WTC11 (cell line): ENCODE measurements at regions not wholly inside any gene's neighbourhood (a gene's known extent, or its start where the extent isn't known, plus 50 kb on each side); places are given as distances from the start of the nearest gene placed in this dataset.

ENCODE experiments used
- ATAC-seq: fragments of 200-7000 bp; cut with Tn5 transposase; 2 replicates; pipeline ENCODE4 v1.10.0; 2021; ENCODE audit warnings: mild to moderate bottlenecking, moderate library complexity
- CTCF ChIA-PET: fragments of 300-600 bp; sonication (Branson Sonifier 250); formaldehyde crosslinking; loops from one replicate; lab custom pipeline; 2021; ENCODE audit warnings: antibody characterized with exemption; lab: Charles Lee
- POLR2A ChIA-PET: fragments of 350-600 bp; sonication (Branson Sonifier 250); formaldehyde crosslinking; loops from one replicate; lab custom pipeline; 2021; ENCODE audit warnings: antibody characterized with exemption; lab: Charles Lee
- DNase-seq: peaks from one replicate; pipeline ENCODE4 v3.0.0; 2021; ENCODE audit warnings: low spot score
- H3K27ac Mint-ChIP-seq: 2 replicates; pipeline ENCODE4 v1.8.0; 2021; ENCODE audit warnings: mixed read lengths
- H3K27me3 Mint-ChIP-seq: 2 replicates; pipeline ENCODE4 v1.8.0; 2021; ENCODE audit warnings: low read depth, mild to moderate bottlenecking, moderate library complexity, mixed read lengths
- H3K36me3 Mint-ChIP-seq: 2 replicates; pipeline ENCODE4 v1.8.0; 2021; ENCODE audit warnings: mixed read lengths
- H3K4me1 Mint-ChIP-seq: 2 replicates; pipeline ENCODE4 v1.8.0; 2022; ENCODE audit warnings: mixed read lengths
- H3K4me3 Mint-ChIP-seq: 2 replicates; pipeline ENCODE4 v1.8.0; 2021; ENCODE audit warnings: mild to moderate bottlenecking, moderate library complexity, mixed read lengths
- H3K9me3 Mint-ChIP-seq: 2 replicates; pipeline ENCODE4 v1.8.0; 2021; ENCODE audit warnings: mixed read lengths
- CREB1 ChIP-seq: sonication (generic); formaldehyde crosslinking; IDR thresholded peaks from 2 replicates; pipeline ENCODE4 v1.8.0; 2023; ENCODE audit warnings: mild to moderate bottlenecking, missing genetic modification reagents
- ESRRA ChIP-seq: sonication (generic); formaldehyde crosslinking; IDR thresholded peaks from 2 replicates; pipeline ENCODE4 v1.8.1; 2022; ENCODE audit warnings: mild to moderate bottlenecking, missing genetic modification reagents, borderline replicate concordance
- GABPB1 ChIP-seq: sonication (generic); formaldehyde crosslinking; IDR thresholded peaks from 2 replicates; pipeline ENCODE4 v1.8.1; 2023; ENCODE audit warnings: mild to moderate bottlenecking, missing genetic modification reagents
- IRF2 ChIP-seq: sonication (generic); formaldehyde crosslinking; IDR thresholded peaks from 2 replicates; pipeline ENCODE4 v1.8.0; 2022; ENCODE audit warnings: low read depth, missing genetic modification reagents, borderline replicate concordance
- NFE2L1 ChIP-seq: sonication (generic); formaldehyde crosslinking; IDR thresholded peaks from 2 replicates; pipeline ENCODE4 v1.8.1; 2023; ENCODE audit warnings: missing genetic modification reagents
- NR1H2 ChIP-seq: sonication (generic); formaldehyde crosslinking; IDR thresholded peaks from 2 replicates; pipeline ENCODE4 v1.9.0; 2021; ENCODE audit warnings: mild to moderate bottlenecking, moderate library complexity, missing genetic modification reagents
- PRRX2 ChIP-seq: fragments of 250-450 bp; sonication (Bioruptor Pico); IDR thresholded peaks from 2 replicates; pipeline ENCODE4 v1.8.0; 2021; ENCODE audit warnings: mild to moderate bottlenecking
- SMAD3 ChIP-seq: sonication (generic); formaldehyde crosslinking; IDR thresholded peaks from 2 replicates; pipeline ENCODE4 v1.8.0; 2022; ENCODE audit warnings: missing genetic modification reagents, mild to moderate bottlenecking, borderline replicate concordance
- SMAD4 ChIP-seq: sonication (generic); formaldehyde crosslinking; IDR thresholded peaks from 2 replicates; pipeline ENCODE4 v1.8.0; 2022; ENCODE audit warnings: mild to moderate bottlenecking, missing genetic modification reagents
- TCF7 ChIP-seq: sonication (generic); formaldehyde crosslinking; IDR thresholded peaks from 2 replicates; pipeline ENCODE4 v1.8.0; 2022; ENCODE audit warnings: mild to moderate bottlenecking, low read depth, missing genetic modification reagents, moderate library complexity
- TEAD1 ChIP-seq: sonication (generic); formaldehyde crosslinking; IDR thresholded peaks from 2 replicates; pipeline ENCODE4 v1.8.0; 2022; ENCODE audit warnings: mild to moderate bottlenecking, missing genetic modification reagents
- TEAD4 ChIP-seq: sonication (generic); formaldehyde crosslinking; IDR thresholded peaks from 2 replicates; pipeline ENCODE4 v1.8.0; 2022; ENCODE audit warnings: mild to moderate bottlenecking, missing genetic modification reagents
- ZNF219 ChIP-seq: sonication (generic); formaldehyde crosslinking; IDR thresholded peaks from 2 replicates; pipeline ENCODE4 v1.8.0; 2023; ENCODE audit warnings: missing genetic modification reagents, mild to moderate bottlenecking, borderline replicate concordance
- ZNF232 ChIP-seq: sonication (generic); formaldehyde crosslinking; IDR thresholded peaks from 2 replicates; pipeline ENCODE4 v1.8.0; 2022; ENCODE audit warnings: mild to moderate bottlenecking, missing genetic modification reagents
- ZNF416 ChIP-seq: fragments of 250-450 bp; sonication (Bioruptor Pico); IDR thresholded peaks from 2 replicates; pipeline ENCODE4 v1.9.0; 2021; ENCODE audit warnings: mild to moderate bottlenecking, inconsistent platforms
- ZNF423 ChIP-seq: fragments of 250-450 bp; sonication (Bioruptor Pico); IDR thresholded peaks from 2 replicates; pipeline ENCODE4 v2.1.2; 2022; ENCODE audit warnings: mild to moderate bottlenecking, moderate library complexity
- TF ChIP-seq, protein P1 (sequence below): sonication (generic); formaldehyde crosslinking; IDR thresholded peaks from 2 replicates; pipeline ENCODE4 v1.8.1; 2023; ENCODE audit warnings: mild to moderate bottlenecking, moderate library complexity, missing genetic modification reagents
- TF ChIP-seq, protein P2 (sequence below): sonication (generic); formaldehyde crosslinking; IDR thresholded peaks from 2 replicates; pipeline ENCODE4 v1.8.1; 2023; ENCODE audit warnings: mild to moderate bottlenecking, missing genetic modification reagents
- TF ChIP-seq, protein P3 (sequence below): sonication (generic); formaldehyde crosslinking; IDR thresholded peaks from 2 replicates; pipeline ENCODE4 v1.8.1; 2023; ENCODE audit warnings: mild to moderate bottlenecking, missing genetic modification reagents, moderate library complexity
- TF ChIP-seq, protein P4 (sequence below): sonication (generic); formaldehyde crosslinking; IDR thresholded peaks from 2 replicates; pipeline ENCODE4 v1.8.0; 2023; ENCODE audit warnings: missing genetic modification reagents
- TF ChIP-seq, protein P5 (sequence below): fragments of 250-450 bp; sonication (Bioruptor Pico); IDR thresholded peaks from 2 replicates; pipeline ENCODE4 v1.9.0; 2021; ENCODE audit warnings: mild to moderate bottlenecking
- TF ChIP-seq, protein P6 (sequence below): fragments of 200-600 bp; IDR thresholded peaks from 2 replicates; pipeline ENCODE4 v1.8.0; 2022; ENCODE audit warnings: antibody characterized with exemption

DNA sequence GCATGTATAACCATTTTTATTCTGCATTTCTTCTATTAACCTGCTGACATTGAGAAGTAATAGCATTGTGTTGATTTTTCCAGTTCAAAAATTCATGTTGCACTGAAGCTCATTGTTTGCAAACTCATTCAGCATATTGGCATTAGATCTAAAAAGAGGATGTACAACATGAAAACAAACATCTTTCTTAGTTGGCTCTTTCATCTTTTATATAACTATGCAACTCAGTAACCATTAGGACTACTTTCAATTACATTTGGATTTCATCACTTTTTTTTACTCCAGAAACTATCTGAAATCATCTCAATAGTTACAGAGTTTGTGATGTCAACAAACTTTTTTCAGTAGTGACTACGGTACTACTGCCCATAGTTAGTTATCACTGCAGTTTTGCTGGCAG lies 346.0 kb upstream of the EPHA5 start:
- peaks cover 12% of the 10 kb centered on the region for H3K27me3 Mint-ChIP-seq
- no peak for DNase-seq
- TF ChIP-seq CREB1 (no peak), GABPB1 (CRISPR knock-in tag) (peak; percentile 66)
- TF ChIP-seq, all 79 proteins: peak for 1
- H3K36me3 Mint-ChIP-seq, result peaks cover 27% of the 10 kb centered on the region
- peaks cover 38% of the 10 kb centered on the region for H3K9me3 Mint-ChIP-seq
- ATAC-seq, result no peak
- CTCF ChIA-PET, result no interaction called here
- peaks cover 15% of the 10 kb centered on the region for H3K4me1 Mint-ChIP-seq
- no peak overlapping the region for H3K4me3 Mint-ChIP-seq
- no peak overlapping the region for H3K27ac Mint-ChIP-seq
- POLR2A ChIA-PET, result no interaction called here

DNA sequence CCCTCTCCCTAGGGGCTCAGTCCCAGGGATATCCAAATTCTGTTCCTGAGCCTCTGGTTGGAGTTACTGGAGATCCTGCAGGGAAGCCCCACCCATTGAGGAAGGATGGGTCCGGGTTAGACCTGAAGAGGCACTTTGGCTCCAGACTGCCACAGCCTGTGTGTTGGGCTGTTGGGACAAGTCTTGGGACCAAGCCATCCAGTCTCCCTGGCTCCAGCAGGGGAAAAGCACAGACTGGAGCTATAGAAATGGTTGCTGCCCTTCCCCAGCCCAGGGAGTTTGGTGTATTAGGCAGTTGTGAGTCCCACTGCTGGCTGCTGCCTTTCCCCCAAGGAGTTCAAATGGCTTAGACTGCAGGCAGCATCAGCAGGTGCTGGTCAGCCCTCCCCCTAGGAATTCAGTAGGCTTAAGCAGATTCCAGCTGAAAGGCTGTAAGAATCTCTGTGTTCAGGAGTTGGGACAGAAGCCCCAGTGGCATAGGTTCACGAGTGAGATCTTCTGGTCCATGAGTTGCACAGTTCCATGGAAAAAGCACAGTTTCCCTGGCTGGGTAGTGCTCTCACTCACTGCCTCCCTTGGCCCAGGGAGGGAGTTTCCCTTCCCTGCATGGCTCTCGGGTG lies 344.0 kb upstream of the EPHA5 start:
- POLR2A ChIA-PET, result no interaction called here
- H3K4me1 Mint-ChIP-seq, result peaks cover 13% of the 10 kb centered on the region
- TF ChIP-seq ZNF219 (CRISPR knock-in tag), result no peak
- TF ChIP-seq PRRX2 (CRISPR knock-in tag), result 0 out of 2 replicates have a peak, but pooled peaks have one; percentile 58
- TF ChIP-seq, protein P1, sequence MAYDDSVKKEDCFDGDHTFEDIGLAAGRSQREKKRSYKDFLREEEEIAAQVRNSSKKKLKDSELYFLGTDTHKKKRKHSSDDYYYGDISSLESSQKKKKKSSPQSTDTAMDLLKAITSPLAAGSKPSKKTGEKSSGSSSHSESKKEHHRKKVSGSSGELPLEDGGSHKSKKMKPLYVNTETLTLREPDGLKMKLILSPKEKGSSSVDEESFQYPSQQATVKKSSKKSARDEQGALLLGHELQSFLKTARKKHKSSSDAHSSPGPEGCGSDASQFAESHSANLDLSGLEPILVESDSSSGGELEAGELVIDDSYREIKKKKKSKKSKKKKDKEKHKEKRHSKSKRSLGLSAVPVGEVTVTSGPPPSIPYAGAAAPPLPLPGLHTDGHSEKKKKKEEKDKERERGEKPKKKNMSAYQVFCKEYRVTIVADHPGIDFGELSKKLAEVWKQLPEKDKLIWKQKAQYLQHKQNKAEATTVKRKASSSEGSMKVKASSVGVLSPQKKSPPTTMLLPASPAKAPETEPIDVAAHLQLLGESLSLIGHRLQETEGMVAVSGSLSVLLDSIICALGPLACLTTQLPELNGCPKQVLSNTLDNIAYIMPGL (CRISPR knock-in tag), result no peak
- no peak for TF ChIP-seq ZNF416 (CRISPR knock-in tag)
- no peak for TF ChIP-seq IRF2 (CRISPR knock-in tag)
- TF ChIP-seq, protein P2, sequence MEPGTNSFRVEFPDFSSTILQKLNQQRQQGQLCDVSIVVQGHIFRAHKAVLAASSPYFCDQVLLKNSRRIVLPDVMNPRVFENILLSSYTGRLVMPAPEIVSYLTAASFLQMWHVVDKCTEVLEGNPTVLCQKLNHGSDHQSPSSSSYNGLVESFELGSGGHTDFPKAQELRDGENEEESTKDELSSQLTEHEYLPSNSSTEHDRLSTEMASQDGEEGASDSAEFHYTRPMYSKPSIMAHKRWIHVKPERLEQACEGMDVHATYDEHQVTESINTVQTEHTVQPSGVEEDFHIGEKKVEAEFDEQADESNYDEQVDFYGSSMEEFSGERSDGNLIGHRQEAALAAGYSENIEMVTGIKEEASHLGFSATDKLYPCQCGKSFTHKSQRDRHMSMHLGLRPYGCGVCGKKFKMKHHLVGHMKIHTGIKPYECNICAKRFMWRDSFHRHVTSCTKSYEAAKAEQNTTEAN (CRISPR knock-in tag), result no peak
- TF ChIP-seq ZNF423 (CRISPR knock-in tag), result peak; percentile 11; the same call in 1 of the 2 replicates
- TF ChIP-seq NR1H2 (CRISPR knock-in tag), result no peak
- TF ChIP-seq ZNF232 (CRISPR knock-in tag), result no peak
- TF ChIP-seq, protein P3, sequence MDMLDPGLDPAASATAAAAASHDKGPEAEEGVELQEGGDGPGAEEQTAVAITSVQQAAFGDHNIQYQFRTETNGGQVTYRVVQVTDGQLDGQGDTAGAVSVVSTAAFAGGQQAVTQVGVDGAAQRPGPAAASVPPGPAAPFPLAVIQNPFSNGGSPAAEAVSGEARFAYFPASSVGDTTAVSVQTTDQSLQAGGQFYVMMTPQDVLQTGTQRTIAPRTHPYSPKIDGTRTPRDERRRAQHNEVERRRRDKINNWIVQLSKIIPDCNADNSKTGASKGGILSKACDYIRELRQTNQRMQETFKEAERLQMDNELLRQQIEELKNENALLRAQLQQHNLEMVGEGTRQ, result no peak
- TF ChIP-seq CREB1, result no peak
- TF ChIP-seq, protein P4, sequence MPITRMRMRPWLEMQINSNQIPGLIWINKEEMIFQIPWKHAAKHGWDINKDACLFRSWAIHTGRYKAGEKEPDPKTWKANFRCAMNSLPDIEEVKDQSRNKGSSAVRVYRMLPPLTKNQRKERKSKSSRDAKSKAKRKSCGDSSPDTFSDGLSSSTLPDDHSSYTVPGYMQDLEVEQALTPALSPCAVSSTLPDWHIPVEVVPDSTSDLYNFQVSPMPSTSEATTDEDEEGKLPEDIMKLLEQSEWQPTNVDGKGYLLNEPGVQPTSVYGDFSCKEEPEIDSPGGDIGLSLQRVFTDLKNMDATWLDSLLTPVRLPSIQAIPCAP (CRISPR knock-in tag), result no peak
- no peak for TF ChIP-seq ESRRA (CRISPR knock-in tag)
- peak; percentile 96 for TF ChIP-seq TEAD4 (CRISPR knock-in tag)
- no peak for TF ChIP-seq SMAD3 (CRISPR knock-in tag)
- no peak for TF ChIP-seq NFE2L1 (CRISPR knock-in tag)
- no peak for TF ChIP-seq TCF7 (CRISPR knock-in tag)
- TF ChIP-seq, protein P5, sequence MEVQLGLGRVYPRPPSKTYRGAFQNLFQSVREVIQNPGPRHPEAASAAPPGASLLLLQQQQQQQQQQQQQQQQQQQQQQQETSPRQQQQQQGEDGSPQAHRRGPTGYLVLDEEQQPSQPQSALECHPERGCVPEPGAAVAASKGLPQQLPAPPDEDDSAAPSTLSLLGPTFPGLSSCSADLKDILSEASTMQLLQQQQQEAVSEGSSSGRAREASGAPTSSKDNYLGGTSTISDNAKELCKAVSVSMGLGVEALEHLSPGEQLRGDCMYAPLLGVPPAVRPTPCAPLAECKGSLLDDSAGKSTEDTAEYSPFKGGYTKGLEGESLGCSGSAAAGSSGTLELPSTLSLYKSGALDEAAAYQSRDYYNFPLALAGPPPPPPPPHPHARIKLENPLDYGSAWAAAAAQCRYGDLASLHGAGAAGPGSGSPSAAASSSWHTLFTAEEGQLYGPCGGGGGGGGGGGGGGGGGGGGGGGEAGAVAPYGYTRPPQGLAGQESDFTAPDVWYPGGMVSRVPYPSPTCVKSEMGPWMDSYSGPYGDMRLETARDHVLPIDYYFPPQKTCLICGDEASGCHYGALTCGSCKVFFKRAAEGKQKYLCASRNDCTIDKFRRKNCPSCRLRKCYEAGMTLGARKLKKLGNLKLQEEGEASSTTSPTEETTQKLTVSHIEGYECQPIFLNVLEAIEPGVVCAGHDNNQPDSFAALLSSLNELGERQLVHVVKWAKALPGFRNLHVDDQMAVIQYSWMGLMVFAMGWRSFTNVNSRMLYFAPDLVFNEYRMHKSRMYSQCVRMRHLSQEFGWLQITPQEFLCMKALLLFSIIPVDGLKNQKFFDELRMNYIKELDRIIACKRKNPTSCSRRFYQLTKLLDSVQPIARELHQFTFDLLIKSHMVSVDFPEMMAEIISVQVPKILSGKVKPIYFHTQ (CRISPR knock-in tag), result no peak
- TF ChIP-seq, protein P6, sequence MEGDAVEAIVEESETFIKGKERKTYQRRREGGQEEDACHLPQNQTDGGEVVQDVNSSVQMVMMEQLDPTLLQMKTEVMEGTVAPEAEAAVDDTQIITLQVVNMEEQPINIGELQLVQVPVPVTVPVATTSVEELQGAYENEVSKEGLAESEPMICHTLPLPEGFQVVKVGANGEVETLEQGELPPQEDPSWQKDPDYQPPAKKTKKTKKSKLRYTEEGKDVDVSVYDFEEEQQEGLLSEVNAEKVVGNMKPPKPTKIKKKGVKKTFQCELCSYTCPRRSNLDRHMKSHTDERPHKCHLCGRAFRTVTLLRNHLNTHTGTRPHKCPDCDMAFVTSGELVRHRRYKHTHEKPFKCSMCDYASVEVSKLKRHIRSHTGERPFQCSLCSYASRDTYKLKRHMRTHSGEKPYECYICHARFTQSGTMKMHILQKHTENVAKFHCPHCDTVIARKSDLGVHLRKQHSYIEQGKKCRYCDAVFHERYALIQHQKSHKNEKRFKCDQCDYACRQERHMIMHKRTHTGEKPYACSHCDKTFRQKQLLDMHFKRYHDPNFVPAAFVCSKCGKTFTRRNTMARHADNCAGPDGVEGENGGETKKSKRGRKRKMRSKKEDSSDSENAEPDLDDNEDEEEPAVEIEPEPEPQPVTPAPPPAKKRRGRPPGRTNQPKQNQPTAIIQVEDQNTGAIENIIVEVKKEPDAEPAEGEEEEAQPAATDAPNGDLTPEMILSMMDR, result no peak
- no peak for TF ChIP-seq SMAD4 (CRISPR knock-in tag)
- TF ChIP-seq TEAD1, result peak; percentile 95
- H3K4me3 Mint-ChIP-seq, result no peak overlapping the region
- peak; percentile 100 for ATAC-seq
- H3K27ac Mint-ChIP-seq, result no peak overlapping the region
- CTCF ChIA-PET, result no interaction called here
- DNase-seq, result peak; percentile 54
- H3K9me3 Mint-ChIP-seq, result peaks cover 43% of the 10 kb centered on the region
- H3K27me3 Mint-ChIP-seq, result peaks cover 15% of the 10 kb centered on the region
- peaks cover 39% of the 10 kb centered on the region for H3K36me3 Mint-ChIP-seq
